GF-D8 (cell line): ENCODE measurements at regions not wholly inside any gene's neighbourhood (a gene's known extent, or its start where the extent isn't known, plus 50 kb on each side); places are given as distances from the start of the nearest gene placed in this dataset.

Source experiments
- DNase-seq: peaks from one replicate; lab custom pipeline; 2025; lab: John Stamatoyannopoulos, UW

DNA sequence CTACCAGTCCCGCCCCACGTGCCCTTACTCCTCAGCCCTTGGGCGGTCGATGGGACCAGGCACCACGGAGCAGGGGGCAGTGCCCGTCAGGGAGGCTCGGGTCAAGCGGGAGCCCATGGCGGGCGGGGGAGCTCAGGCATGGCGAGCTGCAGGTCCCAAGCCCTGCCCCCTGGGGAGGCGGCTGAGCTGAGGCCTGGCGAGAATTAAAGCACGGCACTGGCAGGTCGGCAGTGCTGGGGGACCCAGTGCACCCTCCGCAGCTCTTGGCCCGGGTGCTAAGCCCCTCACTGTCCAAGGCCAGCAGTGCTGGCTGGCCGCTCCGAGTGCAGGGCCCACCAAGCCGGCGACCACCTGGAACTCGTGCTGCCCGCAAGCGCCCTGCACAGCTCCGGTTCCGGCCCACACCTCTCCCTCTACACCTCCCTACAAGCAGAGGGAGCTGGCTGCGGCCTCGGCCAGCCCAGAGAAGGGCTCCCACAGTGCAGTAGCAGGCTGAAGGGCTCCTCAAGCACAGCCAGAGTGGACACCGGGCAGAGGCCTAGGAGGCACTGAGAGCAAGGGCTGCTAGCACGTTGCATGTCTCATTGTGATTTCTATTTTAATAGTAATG is 166.8 kb upstream of the FMN2 start:
- no peak for DNase-seq

DNA sequence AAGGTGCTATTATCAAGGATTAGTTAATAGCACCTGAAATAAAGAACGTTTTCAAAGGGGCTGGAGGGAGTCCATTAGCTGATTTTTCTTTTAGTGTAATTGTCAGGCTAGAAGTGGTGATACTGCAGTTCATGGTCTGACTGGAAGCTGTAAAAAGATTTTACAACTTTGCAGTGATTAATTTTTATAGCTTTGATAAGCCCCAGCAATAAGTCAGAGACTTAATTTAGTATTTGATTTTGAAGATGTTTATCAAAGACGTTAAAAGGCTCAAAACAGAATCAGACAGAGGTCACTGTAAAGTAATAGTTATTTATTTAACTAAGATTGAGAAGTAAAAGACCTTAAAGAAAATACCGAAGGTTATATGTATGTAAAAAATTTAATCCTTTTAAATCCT is 165.5 kb upstream of the FMN2 start:
- DNase-seq, result no peak

DNA sequence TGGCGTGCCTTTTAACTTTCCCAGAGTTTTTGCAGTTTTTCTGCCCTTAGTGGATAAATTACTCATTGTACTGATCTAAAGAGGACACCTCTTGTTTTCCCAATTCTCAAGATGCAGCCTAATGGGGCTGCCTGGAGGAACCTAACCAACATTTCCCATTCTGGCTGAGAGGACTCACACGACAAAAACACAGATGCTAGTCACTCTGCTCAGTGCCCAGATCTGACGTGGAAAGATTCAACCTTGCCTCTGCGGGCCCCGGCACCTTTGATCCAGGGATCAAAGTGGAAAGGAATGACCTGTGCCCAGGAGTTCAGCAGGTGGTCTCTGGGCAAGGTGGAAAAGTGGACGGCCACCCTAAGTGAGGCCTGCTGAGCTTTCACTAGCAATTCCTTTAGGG is 162.4 kb upstream of the FMN2 start:
- DNase-seq, result no peak

DNA sequence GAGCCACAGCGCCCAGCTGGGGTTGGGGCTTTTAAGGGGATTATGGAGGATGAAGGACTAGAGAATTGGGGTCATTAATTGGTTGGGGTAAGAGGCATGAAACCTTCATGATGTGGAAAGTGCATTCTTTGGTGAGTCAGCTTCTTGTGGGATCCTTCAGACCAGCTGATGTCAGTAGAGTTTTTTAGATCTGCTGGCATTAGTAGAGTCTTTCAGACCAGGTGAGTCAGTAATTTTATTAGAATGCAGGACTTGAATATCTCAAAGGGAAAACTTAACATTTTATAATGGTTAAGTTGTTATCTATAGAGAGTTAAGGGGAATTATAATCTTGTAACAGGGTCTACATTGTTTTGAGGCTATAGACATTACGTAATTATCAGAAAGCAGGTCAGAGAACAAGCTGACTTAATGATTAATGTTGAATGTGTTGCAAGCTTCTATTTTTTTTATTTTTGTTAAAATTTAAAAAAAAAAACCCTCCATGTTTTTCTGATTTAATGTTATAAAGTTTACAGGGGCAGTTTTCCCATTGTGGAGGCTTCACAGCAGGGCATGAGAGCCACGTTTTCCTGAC is 160.9 kb upstream of the FMN2 start:
- DNase-seq, result no peak

DNA sequence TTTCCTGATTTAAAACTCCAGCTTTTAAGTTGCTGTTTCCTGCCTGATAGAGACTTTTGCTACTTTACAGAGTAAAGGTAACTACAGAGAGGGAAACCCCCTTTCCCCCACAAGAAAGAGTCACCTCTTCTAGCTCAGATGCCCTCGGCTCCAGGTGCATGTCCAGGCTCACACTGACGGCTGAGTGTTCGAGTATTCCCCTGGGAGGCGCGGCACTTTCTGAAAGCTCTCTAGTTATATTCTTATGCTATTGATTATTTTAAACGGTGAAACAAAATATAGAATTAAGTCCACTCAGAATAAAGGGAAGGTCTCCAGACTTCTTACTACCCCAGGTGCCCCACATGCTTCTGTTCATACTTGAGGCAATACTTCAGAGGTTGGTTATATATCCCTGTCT is 160.3 kb upstream of the FMN2 start:
- DNase-seq, result no peak

DNA sequence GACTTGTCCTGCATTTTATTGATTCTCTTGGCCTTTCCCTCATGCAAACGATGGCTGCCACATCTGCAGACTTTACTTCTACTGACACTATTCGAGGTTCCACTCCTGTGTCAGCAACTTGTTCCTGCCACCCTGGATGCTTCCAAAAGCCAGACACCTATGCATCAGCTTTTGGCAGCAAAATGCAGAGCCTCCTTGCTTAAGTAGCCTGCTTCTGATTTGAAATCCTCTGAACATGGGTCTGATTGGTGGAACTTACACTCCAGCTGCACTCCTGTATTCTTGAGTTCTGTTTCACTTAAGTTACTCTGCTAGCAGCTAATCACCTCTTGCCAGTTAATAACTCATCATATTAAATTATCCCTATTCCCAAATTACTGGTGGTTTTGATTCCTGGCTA is 152.1 kb upstream of the FMN2 start:
- no peak for DNase-seq

DNA sequence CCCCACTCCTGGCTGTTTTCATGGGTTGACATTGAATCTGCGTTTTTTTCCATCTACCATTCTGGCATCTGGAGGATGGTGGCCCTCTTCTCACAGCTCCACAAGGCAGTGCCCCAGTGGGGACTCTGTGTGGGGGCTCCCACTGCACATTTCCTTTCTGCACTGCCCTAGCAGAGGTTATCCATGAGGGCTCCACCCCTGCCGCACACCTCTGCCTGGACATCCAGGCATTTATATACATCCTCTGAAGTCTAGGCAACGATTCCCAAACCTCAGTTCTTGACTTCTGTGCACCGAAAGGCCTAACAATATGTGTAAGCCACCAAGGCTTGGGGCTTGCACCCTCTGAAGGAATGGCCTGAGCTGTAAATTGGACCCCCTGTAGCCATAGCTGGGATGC is 147.9 kb upstream of the FMN2 start:
- no peak for DNase-seq

DNA sequence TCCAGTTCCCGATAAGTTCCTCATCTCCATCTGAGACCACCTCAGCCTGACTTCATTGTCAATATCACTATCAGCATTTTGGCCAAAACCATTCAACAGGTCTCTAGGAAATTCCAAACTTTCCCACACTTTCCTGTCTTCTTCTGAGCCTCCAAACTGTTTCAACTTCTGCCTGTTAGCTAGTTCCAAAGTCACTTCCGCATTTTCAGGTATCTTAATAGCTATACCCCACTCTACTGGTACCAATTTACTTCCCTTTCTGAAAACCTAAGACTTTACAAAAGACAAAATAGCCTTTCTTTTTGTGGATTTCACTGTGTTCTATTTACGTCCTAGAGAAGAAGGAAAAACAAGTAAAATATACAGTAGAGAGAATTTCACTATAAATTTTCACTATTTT is 147.0 kb upstream of the FMN2 start:
- DNase-seq, result peak; percentile 1

DNA sequence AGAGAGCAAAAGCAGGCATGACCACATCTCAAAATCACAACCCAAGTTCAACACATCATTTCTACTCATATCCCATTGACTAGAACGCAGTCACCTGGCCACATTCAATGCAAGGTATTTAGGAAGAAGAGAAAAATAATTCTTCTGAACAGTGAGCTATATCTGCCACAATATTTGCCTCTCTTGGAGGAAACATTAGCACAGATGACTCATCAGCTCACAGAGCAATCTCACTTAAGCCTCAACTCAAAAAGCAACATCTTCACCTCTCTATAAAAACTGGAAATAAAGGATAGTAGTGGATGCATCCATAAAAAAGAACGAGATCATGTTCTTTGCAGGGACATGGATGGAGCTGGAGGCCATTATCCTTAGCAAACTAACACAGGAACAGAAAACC is 143.9 kb upstream of the FMN2 start:
- no peak for DNase-seq

DNA sequence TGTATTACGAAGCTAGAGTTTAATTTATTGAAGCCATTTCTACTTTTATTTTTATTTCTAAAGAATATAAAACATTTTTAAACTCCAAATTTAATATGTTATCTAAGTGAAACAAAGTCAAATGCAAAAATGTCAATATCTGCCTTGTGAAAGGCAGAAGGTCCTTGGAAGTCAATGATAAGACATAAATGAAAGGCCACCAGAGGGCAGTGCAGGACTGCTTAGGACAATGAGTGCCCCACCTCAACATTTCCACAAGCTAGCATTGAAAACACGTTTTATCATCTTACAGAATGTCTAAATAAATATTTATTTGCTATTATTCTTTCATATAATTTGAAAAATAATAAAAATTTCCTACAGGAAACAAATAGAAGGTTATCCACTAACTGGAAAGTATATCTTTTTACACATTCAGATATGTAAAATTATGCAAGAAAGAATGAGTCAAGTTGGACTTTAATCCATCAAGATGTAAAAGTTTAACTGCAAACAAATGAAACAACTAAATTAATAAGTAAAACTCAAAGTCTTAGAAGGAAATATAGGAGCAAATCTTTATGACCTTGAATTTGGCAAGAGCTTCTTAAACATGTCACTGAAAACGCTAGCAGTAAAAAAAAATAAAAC is 140.1 kb upstream of the FMN2 start:
- DNase-seq, result peak; percentile 4

DNA sequence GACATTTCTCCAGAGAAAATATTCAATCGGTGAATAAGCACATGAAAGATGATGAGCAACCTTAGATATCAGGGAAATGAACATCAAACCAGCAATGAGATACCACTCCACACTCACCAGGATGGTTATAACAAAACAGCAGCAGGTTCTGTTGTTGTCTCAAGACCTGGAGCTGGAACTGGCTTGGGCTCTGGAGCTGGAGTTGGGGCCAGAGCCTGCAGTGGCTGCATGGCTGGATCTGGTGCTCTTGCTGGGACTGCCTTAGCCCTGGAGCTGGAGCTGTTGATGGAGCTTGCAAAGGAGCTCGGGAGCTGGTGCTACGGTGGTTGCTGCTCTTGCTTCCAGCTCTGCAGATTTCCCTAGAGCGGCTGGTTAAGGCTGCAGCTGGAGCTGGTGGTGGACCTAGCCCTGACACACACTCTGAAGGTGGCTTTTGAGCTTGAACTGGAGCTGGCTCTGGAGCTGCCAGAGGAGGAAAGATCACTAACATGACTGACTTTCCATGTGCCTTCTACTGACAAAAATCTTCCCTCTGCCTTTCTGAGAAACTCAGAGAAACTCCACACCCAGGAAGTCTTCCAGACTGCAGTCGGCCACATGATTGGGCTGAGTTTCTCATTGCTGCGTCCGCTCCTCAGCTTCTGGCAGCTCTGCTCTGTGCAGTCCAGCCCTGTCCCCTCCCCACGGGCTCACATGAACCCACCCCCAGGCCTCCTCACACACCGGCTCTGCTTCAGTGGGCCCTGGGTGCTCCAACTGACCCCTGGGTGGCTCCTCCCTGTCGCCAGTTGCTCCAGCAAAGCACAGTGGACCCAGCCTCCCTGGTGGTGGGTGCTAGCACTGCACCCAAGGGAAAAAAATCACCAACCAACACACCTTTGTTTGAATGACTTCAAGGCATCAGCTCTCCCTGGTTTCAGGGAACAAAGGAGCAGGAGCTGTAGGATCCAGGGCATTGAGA is 139.1 kb upstream of the FMN2 start:
- DNase-seq, result no peak

DNA sequence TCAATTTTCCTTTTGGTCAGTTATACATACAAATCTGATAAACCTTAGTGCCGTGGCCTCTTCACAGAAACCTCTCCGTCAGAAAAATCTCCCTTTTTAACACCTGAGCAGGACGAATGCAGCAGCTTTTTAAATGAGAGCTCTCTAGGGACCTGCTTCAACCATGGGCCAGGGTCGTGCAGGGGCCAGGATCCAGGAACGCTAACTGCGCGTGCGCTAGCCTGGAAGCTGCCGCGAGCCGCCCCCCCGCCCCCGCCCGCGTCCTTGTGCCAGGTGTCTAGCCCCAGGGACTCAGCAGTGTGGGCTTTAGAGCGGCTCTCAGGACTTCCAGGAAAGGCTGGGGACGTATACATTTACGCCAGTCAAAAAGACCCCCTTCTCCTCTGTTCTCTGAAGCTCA is 136.8 kb upstream of the FMN2 start:
- DNase-seq, result no peak

DNA sequence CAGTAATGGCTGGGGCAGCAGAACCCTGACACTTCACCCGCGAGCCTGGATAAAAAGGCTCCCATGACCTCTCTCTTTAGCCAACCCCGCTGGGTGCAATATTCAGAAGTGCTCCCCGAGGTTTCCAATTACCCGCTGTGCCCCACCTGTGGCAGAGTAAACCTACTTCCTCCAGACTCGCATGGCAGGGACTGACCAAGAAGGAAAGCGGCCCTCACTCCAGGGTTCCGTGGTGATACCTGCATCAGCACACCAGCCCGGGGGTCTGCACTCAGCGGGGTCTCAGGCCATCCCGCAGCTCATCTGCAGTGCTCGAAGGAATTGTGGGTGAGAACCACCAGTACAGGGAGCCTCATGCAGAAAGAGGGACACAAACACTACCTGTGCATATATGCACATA is 136.3 kb upstream of the FMN2 start:
- no peak for DNase-seq

DNA sequence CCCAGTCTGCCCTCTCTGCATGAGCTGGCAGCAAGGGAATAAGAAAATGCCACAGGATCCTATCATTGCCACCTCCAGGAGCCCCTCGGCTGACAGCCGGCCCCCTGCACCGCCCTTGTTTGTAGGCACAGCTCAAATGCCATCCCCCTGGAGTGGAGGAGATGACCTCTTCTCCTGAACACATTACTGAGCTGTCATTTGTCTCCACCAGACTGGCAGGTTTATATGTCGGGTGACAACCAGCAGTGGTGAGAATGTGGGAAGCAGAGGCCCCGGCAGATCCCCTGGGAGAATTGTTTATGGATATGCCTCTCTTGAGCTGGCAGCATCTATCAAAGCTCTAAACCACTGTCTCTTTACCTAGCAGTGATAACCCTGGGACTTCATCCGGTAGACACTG is 135.4 kb upstream of the FMN2 start:
- DNase-seq, result no peak

DNA sequence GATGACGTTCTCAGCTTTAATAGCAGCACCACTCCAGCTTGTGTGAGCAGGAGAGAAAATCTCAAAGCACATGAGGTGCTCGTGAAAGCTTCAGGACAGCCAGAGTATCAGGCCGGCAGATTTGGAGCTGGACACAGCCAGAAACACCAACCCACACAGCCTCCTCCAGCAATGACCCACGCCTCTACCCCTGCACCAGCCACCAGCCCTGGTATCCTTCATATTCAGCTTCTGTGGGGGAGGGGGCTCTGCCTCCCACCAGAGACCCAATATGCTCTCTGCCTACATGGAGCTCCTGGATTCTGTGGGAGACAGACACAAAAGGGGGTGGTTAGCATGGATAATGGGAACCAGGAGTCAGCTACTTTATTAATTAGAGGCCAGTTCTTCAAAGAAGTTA is 133.6 kb upstream of the FMN2 start:
- no peak for DNase-seq

DNA sequence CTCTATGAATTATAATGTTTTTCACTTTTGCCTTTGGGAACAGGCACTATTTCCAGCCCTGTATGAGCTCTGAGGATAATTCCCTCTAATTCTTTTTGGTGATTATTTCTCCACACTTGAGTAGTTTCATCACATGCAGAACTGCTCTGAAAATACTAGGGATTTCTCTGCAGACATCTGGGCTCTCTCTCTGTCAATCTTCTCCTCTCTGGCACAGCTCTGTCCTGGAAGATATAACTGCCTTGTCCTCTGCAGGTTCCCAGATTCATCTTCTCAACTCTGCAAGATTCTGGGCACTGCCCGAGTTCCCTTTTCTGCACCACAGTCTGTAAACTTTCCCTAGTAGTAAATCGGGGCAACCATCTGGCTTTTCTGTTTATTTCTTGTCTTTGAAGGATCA is 131.3 kb upstream of the FMN2 start:
- no peak for DNase-seq

DNA sequence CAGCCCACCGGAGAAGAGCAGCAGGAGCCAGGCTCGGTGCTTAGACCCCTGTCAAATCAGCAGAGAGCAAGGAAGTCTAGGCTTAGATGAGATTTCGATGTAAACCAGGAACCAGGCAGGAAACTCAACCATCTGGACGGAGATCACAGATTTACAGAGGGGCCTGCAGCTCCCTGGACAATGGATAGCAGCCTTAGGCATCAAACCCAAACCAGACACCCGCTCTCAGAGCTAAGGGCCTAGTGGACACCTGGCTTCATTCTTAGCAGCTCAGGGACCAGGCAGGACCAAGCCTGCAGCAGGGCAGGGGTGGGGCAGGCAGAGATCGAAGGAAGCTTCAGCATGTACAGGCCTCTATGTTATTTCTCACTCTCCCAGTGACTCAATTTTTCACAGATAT is 127.8 kb upstream of the FMN2 start:
- no peak for DNase-seq

DNA sequence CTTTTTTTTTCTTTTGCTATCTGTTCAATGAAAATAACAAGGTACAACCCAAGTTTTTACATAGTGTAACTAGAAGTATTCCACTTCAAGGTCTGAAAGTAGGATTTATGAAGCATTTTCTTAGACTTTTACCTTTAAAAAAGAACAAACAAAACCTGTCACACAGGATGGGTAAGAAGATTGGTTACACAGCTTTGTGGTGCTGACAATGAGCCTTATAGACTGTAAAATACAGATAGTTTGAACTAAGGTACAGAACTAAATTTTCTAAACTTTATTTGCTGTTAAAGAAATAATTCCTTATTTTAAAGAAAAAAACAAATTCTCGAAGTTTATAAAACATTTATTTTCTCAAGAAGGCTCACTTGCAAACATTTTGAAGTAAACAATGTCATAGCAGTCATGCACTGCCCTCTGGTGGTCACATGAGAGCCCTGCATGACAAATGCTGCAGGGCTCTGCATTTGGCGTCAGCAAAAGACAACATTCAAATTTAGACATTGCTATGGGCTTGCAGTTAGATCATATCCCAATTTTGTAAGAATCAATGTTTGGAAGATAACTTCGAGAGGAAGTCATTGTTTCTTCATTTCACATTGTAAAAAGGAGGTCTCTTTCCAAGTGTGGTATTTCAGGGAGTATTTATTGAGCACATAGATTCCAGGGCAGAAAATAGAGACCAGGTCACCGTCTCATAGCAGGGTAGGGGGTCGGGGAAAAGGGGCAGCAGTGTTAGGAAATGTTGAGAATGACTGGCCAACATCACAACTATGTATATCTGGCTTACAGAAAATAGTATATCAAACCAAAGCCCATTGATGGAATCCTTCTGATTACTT is 115.3 kb upstream of the FMN2 start:
- no peak for DNase-seq

DNA sequence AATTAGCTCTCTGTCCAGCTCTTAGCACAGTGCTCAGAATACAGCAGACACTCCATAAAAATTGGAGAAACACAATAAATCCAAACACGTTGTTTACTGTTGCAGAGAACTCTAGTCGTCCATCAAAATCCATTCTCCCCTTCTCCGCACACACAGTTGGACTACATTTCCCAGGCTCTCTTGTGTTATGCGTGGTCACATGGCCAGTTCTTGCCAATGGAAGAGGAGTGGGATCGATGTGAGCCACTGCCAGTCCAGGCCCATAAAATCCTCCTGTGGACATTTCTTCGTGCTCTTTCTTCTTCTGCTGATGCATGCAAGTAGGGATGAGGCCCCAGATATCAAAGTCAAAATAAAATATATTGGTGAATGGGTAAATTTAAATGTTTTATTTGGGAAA is 114.3 kb upstream of the FMN2 start:
- DNase-seq, result no peak

DNA sequence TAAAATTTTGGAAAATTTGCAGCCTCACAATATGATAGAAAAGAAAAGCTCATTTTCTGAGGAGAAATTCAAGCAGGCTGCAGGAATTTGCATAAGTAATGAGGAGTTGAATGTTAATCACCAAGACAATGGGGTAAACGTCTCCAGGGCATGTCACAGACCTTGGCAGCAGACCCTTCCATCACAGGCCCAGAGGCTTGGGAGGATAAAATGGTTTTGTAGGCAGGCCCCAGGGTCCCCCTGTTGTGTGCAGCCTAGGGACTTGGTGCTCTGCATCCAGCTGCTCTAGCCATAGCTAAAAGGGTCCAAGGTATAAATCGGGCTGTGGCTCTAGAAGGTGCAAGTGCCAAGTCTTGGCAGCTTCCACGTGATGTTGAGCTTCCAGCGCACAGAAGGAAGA is 112.2 kb upstream of the FMN2 start:
- DNase-seq, result no peak

DNA sequence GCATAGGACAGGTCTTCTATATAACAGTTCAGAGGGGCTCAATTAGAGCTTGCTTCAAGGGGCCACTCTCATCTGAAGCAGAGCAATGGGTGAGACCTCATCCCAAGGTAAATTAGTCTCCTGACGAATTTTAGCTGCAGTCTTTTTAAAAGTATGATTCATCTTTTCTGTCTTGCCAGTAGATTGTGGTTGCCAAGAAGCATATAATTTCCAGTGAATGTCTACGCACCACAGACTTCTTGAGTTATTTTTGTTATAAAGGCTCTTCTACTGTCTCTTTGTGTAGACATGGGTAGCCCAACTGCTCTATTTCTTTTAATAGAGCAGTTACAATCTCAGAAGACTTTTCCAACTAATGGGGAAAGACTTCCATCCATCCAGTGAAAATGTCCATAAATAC is 108.9 kb upstream of the FMN2 start:
- DNase-seq, result no peak

DNA sequence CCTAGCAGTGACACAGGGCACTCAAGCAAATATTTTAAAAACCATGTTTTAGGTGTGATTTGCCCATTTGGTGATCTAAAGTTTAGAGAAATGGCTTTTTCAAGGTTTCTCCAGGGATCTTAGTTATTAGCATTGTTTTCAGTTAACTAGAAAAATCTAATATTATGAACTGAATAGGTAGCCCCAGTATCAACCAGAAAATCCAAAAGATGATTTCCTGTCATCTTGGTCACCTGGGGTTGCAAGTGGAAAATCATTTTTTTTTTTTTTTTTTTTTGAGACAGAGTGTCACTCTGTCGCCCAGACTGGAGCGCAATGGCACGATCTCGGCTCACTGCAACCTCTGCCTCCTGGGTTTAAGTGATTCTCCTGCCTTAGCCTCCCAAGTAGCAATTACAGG is 106.6 kb upstream of the FMN2 start:
- DNase-seq, result no peak
